ENCODE measurements at regions not wholly inside any gene's neighbourhood (a gene's known extent, or its start where the extent isn't known, plus 50 kb on each side); places are given as distances from the start of the nearest gene placed in this dataset.

DNA sequence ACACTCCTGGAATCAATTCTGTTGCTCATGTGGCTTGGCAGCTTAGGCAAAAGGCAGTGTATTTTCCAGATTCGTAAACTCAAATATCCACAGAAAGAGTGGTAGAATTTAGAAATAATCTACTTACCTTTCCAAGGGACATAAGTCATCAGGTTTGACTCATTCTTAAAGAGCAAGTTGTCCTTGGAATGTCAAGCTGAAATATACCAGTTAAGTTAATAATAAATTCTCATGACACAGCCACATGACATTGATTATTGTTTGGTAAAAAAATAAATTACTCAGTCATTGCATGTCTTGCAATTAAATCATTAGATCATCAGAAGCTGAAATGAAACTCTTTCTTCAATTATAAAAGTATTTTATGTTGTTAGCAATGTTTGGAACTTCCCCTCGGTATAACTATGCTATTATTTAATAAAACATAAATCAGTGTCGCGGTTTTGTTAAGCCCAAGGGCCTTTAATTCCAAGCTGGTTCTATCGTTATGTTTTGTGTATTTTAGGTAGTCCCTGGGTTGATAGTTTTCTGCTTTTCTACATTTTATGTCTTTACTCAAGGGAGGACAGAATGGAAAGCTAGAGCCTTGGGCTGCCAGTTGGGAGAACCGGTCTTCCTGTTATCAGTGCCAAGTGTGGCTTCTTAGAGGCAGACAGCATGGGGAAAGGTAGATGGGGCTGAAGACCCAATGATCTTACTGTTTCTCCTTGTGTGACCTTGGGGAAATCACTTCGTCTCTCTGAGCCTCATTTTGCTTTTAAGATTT is 79.3 kb upstream of the PRLR start:
- no peak for DNase-seq

DNA sequence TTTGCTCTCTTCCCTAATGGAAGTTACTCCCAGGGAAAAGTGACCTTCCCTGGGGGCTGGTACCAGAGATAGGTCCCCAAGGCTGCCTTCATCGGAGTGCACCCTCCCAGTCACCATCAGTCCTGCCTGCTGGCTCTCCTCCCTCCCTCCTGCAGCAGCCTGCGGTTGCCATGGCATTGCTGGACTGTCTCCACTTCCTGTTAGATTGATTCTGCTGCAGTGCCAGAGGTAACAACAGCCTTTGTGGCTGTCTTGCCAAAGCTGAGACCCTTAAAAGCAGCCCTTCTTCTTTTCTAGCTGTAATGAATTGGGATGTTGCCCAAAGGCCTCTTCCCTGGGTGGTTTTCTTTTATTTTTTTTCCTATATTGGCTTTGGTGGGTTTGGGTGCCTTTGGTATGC is 78.1 kb upstream of the PRLR start:
- no peak for DNase-seq

DNA sequence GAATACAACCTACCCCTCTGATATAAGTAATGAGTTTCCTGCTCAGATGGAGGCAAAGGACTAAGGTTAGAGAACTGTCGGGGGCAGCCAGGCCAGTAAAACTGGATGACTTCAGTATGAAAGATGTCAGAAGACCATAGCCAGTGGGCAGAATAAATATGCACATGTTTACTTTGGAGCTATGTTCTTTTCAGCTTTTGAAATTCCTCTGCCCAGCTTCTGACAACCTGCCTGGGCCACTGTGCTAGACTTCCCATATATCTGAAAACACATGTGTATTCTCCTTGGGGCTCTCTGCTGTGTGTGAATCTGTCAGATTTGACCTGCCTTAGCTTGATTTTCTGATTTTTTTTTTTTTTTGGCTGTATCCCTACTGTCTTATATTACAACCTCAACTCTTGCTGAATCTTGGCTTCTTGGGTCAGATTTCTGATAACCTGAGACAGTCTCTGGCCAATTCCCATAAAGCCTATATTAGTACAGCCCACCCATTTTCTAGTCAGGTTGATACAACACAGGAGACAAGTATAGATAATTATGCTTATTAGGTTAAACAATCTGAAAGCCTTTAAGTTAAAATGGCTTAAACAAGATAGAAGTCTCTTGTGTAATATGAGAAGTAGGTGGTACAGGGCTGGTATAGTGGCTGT is 76.6 kb upstream of the PRLR start:
- no peak for DNase-seq

DNA sequence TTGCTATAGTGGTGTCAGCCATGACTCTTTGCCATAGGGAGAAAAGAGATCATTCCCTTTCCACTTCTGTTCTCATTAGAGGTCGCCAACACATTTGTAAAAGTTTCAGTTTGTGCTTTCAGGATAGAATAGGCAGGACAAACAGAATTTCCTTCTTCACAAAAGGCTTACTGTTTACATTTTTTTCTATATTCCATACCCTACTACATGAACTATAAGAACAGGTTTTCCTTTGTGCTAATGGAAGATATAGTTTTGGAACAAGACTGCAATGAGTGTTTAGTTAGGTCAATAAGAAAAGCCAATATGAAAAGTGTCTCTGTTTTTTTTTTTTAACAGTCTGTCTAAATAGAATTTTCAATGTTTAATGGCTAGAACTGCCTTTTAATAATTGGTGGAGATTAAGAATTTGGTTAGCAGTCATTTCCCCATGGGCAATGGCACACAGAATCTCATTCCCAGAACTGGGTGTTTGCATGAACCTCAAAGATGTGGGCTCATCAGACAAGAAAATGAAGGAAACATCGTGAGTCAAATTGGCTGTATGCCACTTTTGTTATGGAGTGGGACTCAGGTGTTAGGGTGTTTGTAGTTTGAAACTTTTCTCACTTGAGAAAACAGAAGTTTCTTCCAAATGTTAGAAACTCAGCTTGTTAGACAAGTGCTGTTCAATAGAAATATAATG is 75.2 kb upstream of the PRLR start:
- no peak for DNase-seq

DNA sequence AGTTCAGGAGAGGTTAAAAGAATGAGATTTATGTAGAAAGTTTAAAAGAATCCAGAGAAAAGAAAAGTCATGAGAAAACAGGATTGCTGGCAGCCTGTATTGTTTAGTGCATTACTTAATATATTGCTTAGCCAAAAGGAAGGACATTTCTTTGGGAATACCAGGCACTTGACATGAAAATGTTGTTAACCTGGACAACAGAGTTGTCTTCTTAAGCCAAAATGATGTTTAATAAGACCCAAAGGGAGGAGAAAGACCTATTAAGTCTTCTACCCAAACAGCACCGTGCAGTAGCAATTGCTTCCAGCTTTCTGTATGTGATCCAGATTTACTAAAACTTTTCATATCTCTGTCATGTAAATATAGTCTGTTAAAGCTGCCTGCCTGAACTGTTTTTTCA is 74.0 kb upstream of the PRLR start:
- DNase-seq: no peak

DNA sequence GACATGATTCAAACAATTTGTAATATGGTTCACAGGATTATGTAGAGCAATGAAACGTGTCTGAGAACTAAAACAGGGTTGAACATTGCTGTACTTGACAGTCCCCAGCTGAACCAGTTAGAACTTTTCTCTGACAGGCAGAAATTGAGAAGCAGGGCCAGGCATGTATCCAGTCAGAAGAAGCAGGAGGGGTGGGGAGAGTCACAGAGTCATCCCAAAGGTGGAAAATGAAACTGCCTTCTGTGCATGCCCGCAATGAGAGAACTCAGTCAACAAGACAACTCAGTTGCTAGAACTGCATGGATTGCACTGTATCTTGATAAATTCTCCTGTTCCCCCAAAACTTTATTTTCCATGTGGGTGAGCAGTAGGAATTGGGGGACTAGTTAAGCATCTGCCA is 72.9 kb upstream of the PRLR start:
- no peak for DNase-seq

DNA sequence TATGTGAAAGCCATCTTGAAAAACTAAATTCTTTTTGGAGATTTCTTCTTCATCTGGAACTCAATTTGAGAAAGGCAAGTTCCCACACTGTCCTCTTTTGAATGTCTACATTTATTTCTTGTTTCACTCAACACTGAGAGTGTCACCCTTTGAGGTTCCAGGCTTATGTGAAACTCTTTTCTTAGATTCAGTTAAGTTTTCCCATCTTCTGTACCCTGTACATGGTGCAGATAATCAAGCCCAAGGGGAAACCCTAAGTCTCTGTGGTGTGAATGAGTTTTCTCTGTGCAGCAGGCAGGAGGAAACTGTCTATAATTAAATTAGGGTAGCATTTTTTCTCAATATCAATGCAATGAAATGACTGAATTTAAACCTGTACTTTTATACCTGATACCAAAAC is 72.3 kb upstream of the PRLR start:
- DNase-seq: no peak

DNA sequence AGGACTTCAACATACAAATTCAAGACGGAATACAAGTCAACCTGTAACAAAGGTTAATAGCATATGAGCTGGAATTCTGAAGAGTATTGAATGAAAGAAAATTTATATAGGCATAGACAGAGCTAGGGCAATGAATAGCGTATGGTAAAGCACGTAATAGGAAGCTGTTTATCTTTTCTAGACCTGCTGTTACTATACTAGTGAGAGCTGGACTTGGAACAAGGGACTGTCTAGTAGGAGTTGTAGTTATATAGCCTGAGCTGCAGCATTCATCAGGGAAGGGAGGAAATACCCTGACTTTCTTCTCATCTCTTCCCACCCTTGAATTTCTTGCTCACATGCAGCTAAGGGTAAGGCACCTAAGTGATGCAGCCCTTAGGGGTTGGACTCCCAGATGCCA is 67.5 kb upstream of the PRLR start:
- no peak for DNase-seq

DNA sequence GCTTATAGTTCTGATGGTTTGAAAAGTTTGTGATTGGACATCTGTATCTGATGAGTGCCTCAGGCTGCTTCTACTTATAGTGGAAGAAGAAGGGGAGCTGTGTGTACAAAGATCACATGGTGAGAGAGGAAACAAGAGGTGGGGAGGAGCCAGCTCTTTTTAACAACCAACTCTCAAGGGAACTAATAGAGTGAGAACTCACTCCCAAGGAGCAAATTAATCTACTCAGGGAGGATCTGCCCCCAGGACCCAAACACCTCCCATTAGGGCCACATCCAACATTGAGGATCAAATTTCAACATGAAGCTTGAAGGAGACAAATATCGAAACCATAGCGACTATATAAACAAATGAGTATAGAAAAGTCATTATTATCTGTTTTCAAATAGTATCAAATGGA is 64.7 kb upstream of the PRLR start:
- DNase-seq: no peak

DNA sequence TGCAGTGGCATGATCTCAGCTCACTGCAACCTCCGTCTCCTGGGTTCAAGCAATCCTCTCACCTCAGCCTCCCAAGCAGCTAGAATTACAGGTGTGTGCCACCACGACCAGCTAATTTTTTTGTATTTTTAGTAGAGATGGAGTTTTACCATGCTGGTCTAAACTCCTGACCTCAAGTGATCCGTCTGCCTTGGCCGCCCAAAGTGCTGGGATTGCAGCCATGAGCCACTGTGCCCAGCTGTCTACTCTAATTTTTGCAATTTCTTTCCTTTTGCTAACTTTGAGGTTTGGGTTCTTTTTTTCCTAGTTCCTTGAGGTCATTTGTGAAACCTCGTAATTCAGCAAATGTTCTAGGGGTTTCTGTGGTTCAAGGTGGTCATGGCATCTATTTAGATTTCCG is 63.7 kb upstream of the PRLR start:
- DNase-seq: no peak

DNA sequence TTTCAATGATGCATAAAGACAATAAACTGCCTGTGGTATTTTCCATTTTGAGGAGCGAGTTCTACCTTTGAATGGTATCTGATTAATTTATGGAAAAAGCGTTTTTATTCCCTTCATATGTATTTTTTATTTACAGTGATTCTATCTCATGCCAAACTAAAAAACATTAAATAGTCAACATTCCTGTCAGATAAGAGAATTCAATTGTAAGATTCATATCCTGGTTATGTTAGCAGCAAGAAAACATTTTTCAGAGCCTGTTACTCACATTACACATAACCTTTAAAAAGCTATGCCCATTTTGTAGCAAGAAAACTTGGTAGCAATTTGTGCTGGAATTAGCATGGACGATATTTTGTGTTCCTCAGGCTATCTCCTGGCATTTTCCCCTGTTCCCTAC is 55.1 kb upstream of the PRLR start:
- no peak for DNase-seq

DNA sequence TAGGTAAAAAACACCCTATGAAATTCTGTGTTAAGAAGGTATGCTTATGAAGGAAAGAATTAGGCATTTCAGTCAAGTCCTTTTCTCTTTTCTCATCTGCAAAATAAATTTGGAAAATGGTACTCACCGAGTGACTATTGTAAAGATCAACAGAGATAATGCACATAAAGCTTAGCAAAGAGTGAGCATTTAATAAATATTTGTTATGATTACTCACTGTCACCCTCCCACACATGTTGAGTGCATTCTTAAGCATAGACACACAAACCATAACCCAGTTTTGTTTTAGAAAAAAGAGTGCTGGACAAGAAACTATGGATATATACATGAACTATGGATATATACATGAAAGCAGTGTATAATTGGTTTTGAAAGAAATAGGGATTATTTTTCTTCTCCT is 54.7 kb upstream of the PRLR start:
- DNase-seq: no peak

DNA sequence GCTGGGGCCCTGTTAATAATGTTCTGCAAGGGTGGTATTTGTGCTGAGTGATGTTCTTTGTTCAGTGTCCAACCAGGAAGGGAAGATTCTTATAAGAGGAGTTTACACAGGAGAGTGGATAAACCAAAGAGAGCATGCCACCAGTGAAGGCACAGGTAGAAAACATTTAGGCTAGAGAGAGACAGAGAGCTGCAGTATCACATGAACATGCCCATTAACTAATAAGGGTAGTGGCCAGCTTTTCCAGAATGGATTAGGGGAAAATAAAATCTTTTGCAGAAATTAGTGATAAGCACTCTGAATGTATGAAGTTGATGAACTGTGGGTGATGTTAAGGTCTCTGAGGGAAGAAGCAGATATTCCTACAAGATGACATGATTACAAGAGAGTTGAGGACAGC is 54.1 kb upstream of the PRLR start:
- DNase-seq: no peak

DNA sequence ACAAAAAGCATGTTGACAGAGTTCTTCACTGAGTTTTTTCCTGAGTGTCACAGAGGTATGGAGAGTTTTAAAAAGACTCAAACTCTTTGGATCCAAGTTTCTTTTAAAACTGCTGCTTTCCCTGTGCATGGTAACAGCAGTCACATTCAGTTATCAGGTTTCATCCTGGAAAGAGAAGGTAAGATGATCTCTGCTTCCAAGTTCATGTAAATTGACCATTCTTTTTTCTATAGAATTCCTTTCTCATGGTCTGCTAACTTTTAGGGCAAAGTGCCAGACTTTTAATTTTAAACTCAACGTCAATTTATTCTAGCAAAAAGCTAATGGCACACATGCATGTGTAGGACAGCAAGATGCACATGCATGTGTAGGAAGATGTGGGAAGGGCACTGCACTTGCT is 52.5 kb upstream of the PRLR start:
- no peak for DNase-seq

DNA sequence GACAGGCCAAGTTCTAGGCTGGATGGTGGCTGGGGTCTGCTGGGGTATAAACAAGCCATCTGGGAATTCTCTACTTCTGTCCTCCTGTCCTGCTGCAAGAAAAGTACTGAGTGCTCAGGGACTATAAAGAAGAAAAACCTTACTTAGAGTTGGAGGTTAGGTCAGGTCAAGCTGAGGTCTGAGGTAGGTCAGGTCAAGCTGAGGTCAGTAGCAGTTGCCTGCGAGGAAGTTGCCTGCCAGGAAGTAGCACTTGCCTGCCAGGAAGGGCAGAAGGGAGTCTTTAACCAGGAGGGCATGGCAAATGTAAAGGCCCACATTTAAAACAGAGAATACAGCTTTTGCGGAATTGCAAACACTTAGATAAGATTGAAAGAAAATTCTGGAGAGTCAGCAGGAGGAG is 51.3 kb upstream of the PRLR start:
- DNase-seq: no peak

Measured in stimulated activated CD4-positive, alpha-beta T cell treated with anti-CD3 and anti-CD28 coated beads, Interleukin-15, amount 100 ng/mL, for 24 hours (primary cell).